PC-9 (cell line): ENCODE measurements at regions not wholly inside any gene's neighbourhood (a gene's known extent, or its start where the extent isn't known, plus 50 kb on each side); places are given as distances from the start of the nearest gene placed in this dataset.

Experiments
- BruUV-seq: library from RNA; stranded (reverse); fragments of 400-500 nt; replicated peaks from 2 replicates; lab custom pipeline; 2021; lab: Mats Ljungman, UMichigan
- CTCF ChIA-PET: fragments of 300-600 bp; sonication (Branson Sonifier 250); formaldehyde crosslinking; loops from one replicate; lab custom pipeline; 2022; ENCODE audit warnings: antibody characterized with exemption; lab: Charles Lee
- POLR2A ChIA-PET: fragments of 300-600 bp; sonication (Branson Sonifier 250); formaldehyde crosslinking; loops from one replicate; lab custom pipeline; 2022; ENCODE audit warnings: antibody characterized with exemption; ENCODE audit not compliant: unreplicated experiment; lab: Charles Lee
- DNase-seq, 2 experiments: peaks; one replicate each; pipeline versions ENCODE4 v3.0.0 to v3.0.0-alpha.2; 2015 to 2022; ENCODE audit warnings: mixed read lengths in 1 of 2
- H2AFZ ChIP-seq: fragments of 200-600 bp; sonication (generic); 2 replicates; pipeline ENCODE4 v1.8.1; 2017; ENCODE audit warnings: antibody characterized with exemption
- H3F3A ChIP-seq: fragments of 200-600 bp; sonication (generic); 2 replicates; pipeline ENCODE4 v1.8.1; 2017; ENCODE audit warnings: antibody characterized with exemption, mild to moderate bottlenecking, low read depth; ENCODE audit not compliant: insufficient read depth
- H3K27ac ChIP-seq: fragments of 200-600 bp; sonication (generic); 2 replicates; pipeline ENCODE4 v1.6.1; 2016; ENCODE audit warnings: mixed run types
- H3K27me3 ChIP-seq: fragments of 200-600 bp; sonication (generic); 2 replicates; pipeline ENCODE4 v1.6.1; 2016; ENCODE audit warnings: low read depth, mixed run types; ENCODE audit not compliant: insufficient read depth
- H3K36me3 ChIP-seq: fragments of 200-600 bp; sonication (generic); 2 replicates; pipeline ENCODE4 v1.6.1; 2016; ENCODE audit warnings: low read depth, mixed run types
- H3K4me1 ChIP-seq: fragments of 200-600 bp; sonication (generic); replicated peaks from 2 replicates; pipeline ENCODE4 v1.6.1; 2016; ENCODE audit warnings: mixed run types; ENCODE audit not compliant: insufficient read depth
- H3K4me2 ChIP-seq: fragments of 200-600 bp; sonication (generic); 2 replicates; pipeline ENCODE4 v1.6.1; 2017; ENCODE audit warnings: mixed run types
- H3K4me3 ChIP-seq: fragments of 200-600 bp; sonication (generic); 2 replicates; pipeline ENCODE4 v1.6.1; 2016; ENCODE audit warnings: mixed run types
- H3K79me2 ChIP-seq: fragments of 200-600 bp; sonication (generic); 2 replicates; pipeline ENCODE4 v1.6.1; 2017; ENCODE audit warnings: low read depth, mixed run types
- H3K9me2 ChIP-seq: fragments of 200-600 bp; sonication (generic); 2 replicates; pipeline ENCODE4 v1.8.1; 2017; ENCODE audit warnings: mild to moderate bottlenecking; ENCODE audit not compliant: insufficient read depth
- H3K9me3 ChIP-seq: fragments of 200-600 bp; sonication (generic); 2 replicates; pipeline ENCODE4 v1.8.1; 2016; ENCODE audit warnings: low read depth; ENCODE audit not compliant: insufficient read depth
- H4K20me1 ChIP-seq: fragments of 200-600 bp; sonication (generic); 2 replicates; pipeline ENCODE4 v1.8.1; 2017; ENCODE audit not compliant: insufficient read depth
- CTCF ChIP-seq: fragments of 200-600 bp; sonication (generic); conservative IDR thresholded peaks from 2 replicates; pipeline ENCODE4 v1.6.1; 2017; ENCODE audit warnings: mixed run types, antibody characterized with exemption, mild to moderate bottlenecking, moderate library complexity
- EZH2 ChIP-seq: fragments of 200-600 bp; sonication (generic); IDR thresholded peaks from 2 replicates; pipeline ENCODE4 v1.8.0; 2017; ENCODE audit warnings: antibody characterized with exemption, low read depth
- intact Hi-C: fragments of 100-400 bp; cut with micrococcal nuclease; formaldehyde crosslinking; loops from one replicate; pipeline ENCODE4 v1.10.0; 2022; ENCODE audit not compliant: unreplicated experiment

DNA sequence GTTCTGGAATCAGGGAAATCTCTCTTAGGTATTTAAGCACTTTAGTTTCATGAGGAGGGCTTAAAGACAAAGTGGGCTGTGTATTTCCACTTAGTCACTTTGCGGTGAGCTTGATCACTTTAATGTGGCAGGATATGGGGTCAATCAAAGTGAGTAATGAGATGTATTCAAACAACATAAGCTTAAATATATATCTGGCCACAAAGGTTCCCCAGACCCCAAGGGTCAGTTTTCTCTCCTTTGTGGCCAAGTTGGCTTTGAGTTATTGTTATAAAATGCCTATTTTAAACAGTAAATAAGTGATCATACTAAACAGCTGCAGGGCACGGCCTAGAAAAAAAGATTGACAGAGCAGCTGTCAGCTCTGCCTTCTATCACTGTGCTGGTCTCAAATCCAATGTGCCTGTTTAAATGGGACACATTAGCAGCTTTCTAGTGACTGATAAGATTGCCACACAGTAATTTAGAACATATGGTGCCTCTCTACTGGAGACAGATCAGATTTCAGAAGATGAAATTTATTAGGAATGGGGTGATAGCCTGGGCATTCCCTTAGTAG is 363.9 kb downstream of the AGTPBP1 start:
- peaks cover 30% of the 10 kb centered on the region for H3K27me3 ChIP-seq
- TF ChIP-seq CTCF (no peak), EZH2 (no peak)
- no peaks in the 10 kb centered on the region for H3K9me3 ChIP-seq
- H3K4me1 ChIP-seq: no peaks in the 10 kb centered on the region
- no peak for DNase-seq
- no peaks in the 10 kb centered on the region for H3F3A ChIP-seq
- no peaks in the 10 kb centered on the region for H4K20me1 ChIP-seq
- H3K36me3 ChIP-seq: no peaks in the 10 kb centered on the region
- BruUV-seq: no TSS peak
- H3K9me2 ChIP-seq: no peaks in the 10 kb centered on the region
- no peak overlapping the region for H3K4me3 ChIP-seq
- no peak overlapping the region for H3K4me2 ChIP-seq
- POLR2A ChIA-PET: no interaction called here
- no peaks in the 10 kb centered on the region for H3K79me2 ChIP-seq
- H3K27ac ChIP-seq: no peak overlapping the region
- CTCF ChIA-PET: no interaction called here
- intact Hi-C loops: no loop called here
- H2AFZ ChIP-seq: no peak overlapping the region

DNA sequence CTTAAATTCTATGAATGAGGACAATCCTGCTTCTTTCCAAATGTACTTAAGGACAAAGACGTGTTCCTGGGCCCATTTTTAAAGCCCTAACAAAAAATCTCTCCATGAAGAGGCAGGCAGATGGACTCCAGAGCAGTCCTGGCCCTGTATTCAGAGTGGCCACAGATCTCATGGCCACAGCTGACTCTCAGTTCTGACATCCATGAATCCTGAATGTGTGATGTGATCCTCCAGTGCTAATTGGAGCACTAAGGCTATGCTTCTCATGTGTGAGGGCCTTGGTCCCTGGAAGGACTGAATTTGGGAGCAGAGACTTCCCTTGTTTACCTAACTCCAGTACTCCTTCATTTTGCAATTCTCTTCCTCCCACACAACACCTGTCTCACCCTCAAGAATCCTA is 373.0 kb downstream of the AGTPBP1 start:
- Histone ChIP-seq H3K4me2 (no peak overlapping the region), H3K79me2 (no peaks in the 10 kb centered on the region), H3K4me3 (no peak overlapping the region), H3K9me3 (no peaks in the 10 kb centered on the region), H3F3A (no peaks in the 10 kb centered on the region), H3K27ac (no peak overlapping the region), H3K27me3 (peaks cover 13% of the 10 kb centered on the region; the same call in 1 of the 2 replicates), H3K9me2 (no peaks in the 10 kb centered on the region), H3K36me3 (no peaks in the 10 kb centered on the region), H2AFZ (no peak overlapping the region), H4K20me1 (no peaks in the 10 kb centered on the region), H3K4me1 (no peaks in the 10 kb centered on the region)
- no peak for DNase-seq
- BruUV-seq: no TSS peak
- POLR2A ChIA-PET: no interaction called here
- CTCF ChIA-PET: no interaction called here
- intact Hi-C loops: no loop called here
- TF ChIP-seq EZH2: no peak
- TF ChIP-seq CTCF: no peak

DNA sequence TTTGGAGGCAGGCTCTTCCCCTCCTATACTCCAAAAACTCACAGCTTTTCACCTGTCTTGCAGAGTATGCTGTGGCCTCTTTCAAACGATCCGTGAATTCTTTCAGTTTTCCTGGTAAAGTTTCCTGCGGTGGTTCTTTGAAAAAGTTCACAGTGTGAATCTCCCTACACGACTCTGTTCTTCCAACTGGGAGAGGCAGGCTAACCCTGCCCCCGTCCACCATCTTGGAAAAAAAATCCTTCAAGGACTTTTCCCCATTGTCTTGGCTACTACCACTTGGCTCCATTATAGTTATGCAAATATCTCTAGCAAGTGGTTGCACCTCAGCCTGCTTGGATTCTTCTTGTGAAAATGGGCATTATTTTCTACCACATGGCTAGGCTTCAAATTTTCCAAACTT is 382.6 kb downstream of the AGTPBP1 start:
- Histone ChIP-seq H3K4me3 (no peak overlapping the region), H3F3A (no peaks in the 10 kb centered on the region), H3K9me3 (no peaks in the 10 kb centered on the region; the same call in 1 of the 2 replicates), H2AFZ (no peak overlapping the region), H3K79me2 (no peaks in the 10 kb centered on the region), H3K27ac (no peak overlapping the region), H3K4me2 (no peak overlapping the region), H3K36me3 (no peaks in the 10 kb centered on the region), H3K4me1 (no peaks in the 10 kb centered on the region), H4K20me1 (no peaks in the 10 kb centered on the region), H3K9me2 (no peaks in the 10 kb centered on the region), H3K27me3 (no peaks in the 10 kb centered on the region; the same call in 1 of the 2 replicates)
- BruUV-seq: no TSS peak
- CTCF ChIA-PET: no interaction called here
- TF ChIP-seq CTCF (no peak), EZH2 (no peak)
- intact Hi-C loops: loop anchor here (1.0 to 10.0 kb wide), 2 partner anchors 19 to 256 kb away; no protein-coding TSS in a partner anchor
- DNase-seq: no peak
- POLR2A ChIA-PET: no interaction called here
